GM12878 (cell line): ENCODE measurements at regions not wholly inside any gene's neighbourhood (a gene's known extent, or its start where the extent isn't known, plus 50 kb on each side); places are given as distances from the start of the nearest gene placed in this dataset.

Experiments
- CBX5 ChIP-seq: sonication (generic); IDR thresholded peaks from 2 replicates; pipeline ENCODE4 v1.6.1; 2016; ENCODE audit warnings: low read depth, moderate library complexity, mild to moderate bottlenecking, inconsistent platforms
- CTCF ChIP-seq, 3 experiments: IDR thresholded peaks in 2 of 3; conservative IDR thresholded peaks in 1 of 3; 2 replicates each; pipeline ENCODE4 v1.5.1; 2011; ENCODE audit warnings: low read depth in 3 of 3, low read length in 3 of 3, mild to moderate bottlenecking in 3 of 3, control low read depth in 2 of 3, moderate library complexity in 2 of 3, inconsistent platforms in 1 of 3, mixed read lengths in 1 of 3; ENCODE audit not compliant: control insufficient read depth in 2 of 3, insufficient read depth in 1 of 3; ENCODE audit errors: extremely low read depth in 1 of 3
- EP300 ChIP-seq, 2 experiments: fragments of 150-350 bp in 1 of 2; IDR thresholded peaks; 2 replicates each; pipeline ENCODE4 v1.6.1; 2011 to 2012; ENCODE audit warnings: low read depth in 2 of 2, low read length in 2 of 2, borderline replicate concordance in 1 of 2, improper control_type of control experiment in 1 of 2, inconsistent platforms in 1 of 2; ENCODE audit not compliant: control insufficient read depth in 1 of 2
- POLR2AphosphoS5 ChIP-seq: IDR thresholded peaks from 2 replicates; pipeline ENCODE4 v1.6.1; 2011; ENCODE audit warnings: mild to moderate bottlenecking, low read length, inconsistent platforms
- PRDM15 ChIP-seq: fragments of 450-650 bp; formaldehyde crosslinking; IDR thresholded peaks from 2 replicates; pipeline ENCODE4 v1.4.0; 2020; ENCODE audit warnings: mild to moderate bottlenecking, moderate library complexity
- RAD21 ChIP-seq: IDR thresholded peaks from 2 replicates; pipeline ENCODE4 v1.6.1; 2011; ENCODE audit warnings: mild to moderate bottlenecking, low read depth, low read length, moderate library complexity; ENCODE audit not compliant: insufficient read depth
- SMC3 ChIP-seq: IDR thresholded peaks from 2 replicates; pipeline ENCODE4 v1.6.1; 2011; ENCODE audit warnings: low read length, improper control_type of control experiment, borderline replicate concordance
- SPI1 ChIP-seq: IDR thresholded peaks from 2 replicates; pipeline ENCODE4 v1.6.1; 2011; ENCODE audit warnings: low read depth, mild to moderate bottlenecking, low read length, moderate library complexity, borderline replicate concordance; ENCODE audit not compliant: insufficient read depth
- TCF12 ChIP-seq: IDR thresholded peaks from 2 replicates; pipeline ENCODE4 v1.6.1; 2011; ENCODE audit warnings: low read depth, mild to moderate bottlenecking, low read length

GRCh38 chr1:81596341-81596740, 204.4 kb upstream of the ADGRL2 start:
- TF ChIP-seq RAD21 (no peak), CBX5 (no peak), EP300 (IDR thresholded peaks at IDR 0.05; ENCODE audit: borderline replicate concordance in 1 of 2, control insufficient read depth in 1 of 2, low read depth in 2 of 2, low read length in 2 of 2) (no peak), SMC3 (no peak), CTCF (IDR thresholded peaks at IDR 0.05 in 2 of 3, conservative IDR thresholded peaks at IDR 0.05 in 1 of 3; ENCODE audit: control insufficient read depth in 2 of 3, extremely low read depth in 1 of 3, insufficient read depth in 1 of 3, low read depth in 3 of 3, low read length in 3 of 3) (no peak), PRDM15 (CRISPR knock-in tag) (no peak), SPI1 (no peak), POLR2AphosphoS5 (no peak), TCF12 (no peak)
